CD14-positive monocyte (primary cell): ENCODE measurements at regions not wholly inside any gene's neighbourhood (a gene's known extent, or its start where the extent isn't known, plus 50 kb on each side); places are given as distances from the start of the nearest gene placed in this dataset.

Experiments
- DNase-seq, 3 donors: peaks; one replicate each; pipeline ENCODE4 v3.0.0-alpha.2; 2011 to 2022
- H2AFZ ChIP-seq: 2 replicates; pipeline ENCODE4 v1.6.0; 2012; ENCODE audit warnings: mild to moderate bottlenecking, low read depth, low read length, inconsistent platforms; ENCODE audit not compliant: insufficient read depth, poor library complexity, severe bottlenecking
- H3K27ac ChIP-seq, 2 donors: 1 replicate in 1 of 2; 2 replicates in 1 of 2; pipeline ENCODE4 v1.5.1; 2012 to 2013; ENCODE audit warnings: low read length in 2 of 2, control low read depth in 1 of 2, inconsistent platforms in 1 of 2, low read depth in 1 of 2, mild to moderate bottlenecking in 1 of 2
- H3K27me3 ChIP-seq, 2 donors: one replicate each; pipeline versions ENCODE4 v1.6.0 to v1.6.1; 2011 to 2013; ENCODE audit warnings: low read length in 2 of 2; ENCODE audit not compliant: control insufficient read depth in 2 of 2, insufficient read depth in 2 of 2
- H3K36me3 ChIP-seq, 2 donors: replicated peaks in 1 of 2; 1 replicate in 1 of 2; 2 replicates in 1 of 2; pipeline versions ENCODE4 v1.5.1 to v1.6.1; 2012 to 2013; ENCODE audit warnings: low read length in 2 of 2, control low read depth in 1 of 2, inconsistent platforms in 1 of 2, mild to moderate bottlenecking in 1 of 2; ENCODE audit not compliant: insufficient read depth in 2 of 2, control insufficient read depth in 1 of 2
- H3K4me1 ChIP-seq, 2 donors: 1 replicate in 1 of 2; 2 replicates in 1 of 2; pipeline versions ENCODE4 v1.5.1 to v1.6.1; 2012 to 2013; ENCODE audit warnings: low read length in 2 of 2, control low read depth in 1 of 2, inconsistent platforms in 1 of 2, mild to moderate bottlenecking in 1 of 2, moderate library complexity in 1 of 2; ENCODE audit not compliant: insufficient read depth in 2 of 2, control insufficient read depth in 1 of 2
- H3K4me2 ChIP-seq: replicated peaks from 2 replicates; pipeline ENCODE3; 2012; ENCODE audit warnings: low read length, moderate library complexity, mild to moderate bottlenecking; ENCODE audit not compliant: poor library complexity, severe bottlenecking; ENCODE audit errors: extremely low read depth
- H3K4me3 ChIP-seq, 3 experiments: fragments of 200-600 bp in 1 of 3; sonication (generic) in 1 of 3; replicated peaks in 1 of 3; 1 replicate in 2 of 3; 2 replicates in 1 of 3; pipeline ENCODE4 v1.5.1; 2011 to 2013; ENCODE audit warnings: low read length in 3 of 3, mild to moderate bottlenecking in 3 of 3, control low read depth in 2 of 3, low read depth in 2 of 3, inconsistent platforms in 1 of 3, moderate library complexity in 1 of 3
- H3K79me2 ChIP-seq: 2 replicates; pipeline ENCODE4 v1.6.0; 2012; ENCODE audit warnings: mild to moderate bottlenecking, control low read depth, inconsistent platforms, low read length, moderate library complexity; ENCODE audit not compliant: insufficient read depth
- H3K9ac ChIP-seq: 2 replicates; pipeline ENCODE4 v1.6.0; 2017; ENCODE audit warnings: low read length, mild to moderate bottlenecking; ENCODE audit not compliant: insufficient read depth, poor library complexity, severe bottlenecking
- H3K9me3 ChIP-seq, 2 donors: replicated peaks in 1 of 2; 1 replicate in 1 of 2; 2 replicates in 1 of 2; pipeline versions ENCODE4 v1.5.1 to v1.6.1; 2012 to 2013; ENCODE audit warnings: low read length in 2 of 2, control low read depth in 1 of 2; ENCODE audit not compliant: control insufficient read depth in 1 of 2, insufficient read depth in 1 of 2
- H4K20me1 ChIP-seq: 2 replicates; pipeline ENCODE4 v1.6.0; 2012; ENCODE audit warnings: mild to moderate bottlenecking, low read length, control low read depth, moderate library complexity; ENCODE audit not compliant: insufficient read depth
- H3K27ac Mint-ChIP-seq, 7 donors: one replicate each; pipeline ENCODE4 v1.8.0; 2020; ENCODE audit warnings: mild to moderate bottlenecking in 7 of 7, mixed read lengths in 7 of 7, moderate library complexity in 6 of 7, inconsistent platforms in 2 of 7
- H3K27me3 Mint-ChIP-seq, 3 donors: one replicate each; pipeline ENCODE4 v1.8.0; 2021 to 2022; ENCODE audit warnings: low read depth in 3 of 3, mild to moderate bottlenecking in 3 of 3, mixed read lengths in 3 of 3, moderate library complexity in 3 of 3, inconsistent platforms in 1 of 3
- H3K36me3 Mint-ChIP-seq, 2 donors: one replicate each; pipeline ENCODE4 v1.8.0; 2020; ENCODE audit warnings: mixed read lengths in 2 of 2, inconsistent platforms in 1 of 2, mild to moderate bottlenecking in 1 of 2
- H3K4me1 Mint-ChIP-seq: one replicate; pipeline ENCODE4 v1.8.0; 2020; ENCODE audit warnings: mild to moderate bottlenecking, mixed read lengths
- H3K4me3 Mint-ChIP-seq, 2 donors: one replicate each; pipeline ENCODE4 v1.8.0; 2020; ENCODE audit warnings: mild to moderate bottlenecking in 2 of 2, mixed read lengths in 2 of 2, moderate library complexity in 1 of 2
- H3K9me3 Mint-ChIP-seq, 7 donors: one replicate each; pipeline ENCODE4 v1.8.0; 2020 to 2022; ENCODE audit warnings: mixed read lengths in 7 of 7, mild to moderate bottlenecking in 6 of 7, moderate library complexity in 6 of 7, inconsistent platforms in 2 of 7
- WGBS: methylation state at CpG from one replicate; pipeline ENCODE4 v1.1.5; 2013; ENCODE audit warnings: missing lambda C conversion rate; ENCODE audit not compliant: insufficient coverage; 5-methylcytosine and 5-hydroxymethylcytosine counted together
- intact Hi-C, 2 donors: fragments of 100-400 bp; cut with micrococcal nuclease; formaldehyde crosslinking; loops; one replicate each; pipeline versions ENCODE4 v1.15.0 to v1.15.1; 2023
- TF ChIP-seq, protein P1 (sequence below): fragments of 200-600 bp; IDR thresholded peaks from one replicate; pipeline ENCODE4 v1.8.0; 2022; ENCODE audit warnings: antibody characterized with exemption, mild to moderate bottlenecking

DNA sequence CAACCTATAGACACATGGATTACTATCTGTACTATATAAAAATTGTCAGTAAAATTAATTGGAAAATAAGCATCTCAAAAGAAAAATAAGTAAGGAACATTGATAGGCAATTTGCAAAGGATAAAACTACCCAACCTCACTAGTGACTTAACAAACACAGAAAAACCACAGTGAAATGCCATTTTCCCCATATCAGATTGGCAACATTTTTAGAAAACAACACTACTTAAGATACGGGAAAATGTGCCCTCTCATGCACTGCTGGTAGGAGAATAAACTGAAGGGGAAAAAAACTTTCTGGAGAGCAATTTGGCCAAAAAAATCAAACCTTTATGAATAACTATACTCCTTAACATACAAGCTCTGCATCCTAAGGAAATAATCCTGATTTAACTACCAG is 254.0 kb downstream of the DEPDC1B start:
- TF ChIP-seq, protein P1, sequence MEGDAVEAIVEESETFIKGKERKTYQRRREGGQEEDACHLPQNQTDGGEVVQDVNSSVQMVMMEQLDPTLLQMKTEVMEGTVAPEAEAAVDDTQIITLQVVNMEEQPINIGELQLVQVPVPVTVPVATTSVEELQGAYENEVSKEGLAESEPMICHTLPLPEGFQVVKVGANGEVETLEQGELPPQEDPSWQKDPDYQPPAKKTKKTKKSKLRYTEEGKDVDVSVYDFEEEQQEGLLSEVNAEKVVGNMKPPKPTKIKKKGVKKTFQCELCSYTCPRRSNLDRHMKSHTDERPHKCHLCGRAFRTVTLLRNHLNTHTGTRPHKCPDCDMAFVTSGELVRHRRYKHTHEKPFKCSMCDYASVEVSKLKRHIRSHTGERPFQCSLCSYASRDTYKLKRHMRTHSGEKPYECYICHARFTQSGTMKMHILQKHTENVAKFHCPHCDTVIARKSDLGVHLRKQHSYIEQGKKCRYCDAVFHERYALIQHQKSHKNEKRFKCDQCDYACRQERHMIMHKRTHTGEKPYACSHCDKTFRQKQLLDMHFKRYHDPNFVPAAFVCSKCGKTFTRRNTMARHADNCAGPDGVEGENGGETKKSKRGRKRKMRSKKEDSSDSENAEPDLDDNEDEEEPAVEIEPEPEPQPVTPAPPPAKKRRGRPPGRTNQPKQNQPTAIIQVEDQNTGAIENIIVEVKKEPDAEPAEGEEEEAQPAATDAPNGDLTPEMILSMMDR = no peak

DNA sequence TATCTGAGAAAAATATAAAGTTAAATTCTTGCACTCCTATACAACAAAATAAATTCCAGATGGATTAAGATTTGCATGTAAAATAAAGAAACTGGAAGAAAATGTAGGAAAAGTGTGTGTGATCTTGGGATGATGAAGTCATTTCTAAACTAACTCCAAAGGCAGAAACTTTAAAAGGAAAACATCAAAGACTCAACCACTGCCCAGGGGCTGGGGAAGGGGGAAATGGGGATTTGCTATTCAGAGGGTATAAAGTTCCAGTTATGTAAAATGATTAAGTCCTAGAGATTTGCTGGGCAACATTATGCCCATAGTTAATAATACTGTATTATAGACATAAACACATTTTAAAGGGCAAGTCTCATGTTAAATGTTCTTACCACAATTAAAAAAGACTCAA is 254.5 kb downstream of the DEPDC1B start:
- DNase-seq = no peak
- H3K27me3 ChIP-seq = no peaks in the 10 kb centered on the region
- TF ChIP-seq, protein P1 = no peak
- H3K4me1 ChIP-seq = no peaks in the 10 kb centered on the region
- H3K79me2 ChIP-seq = no peaks in the 10 kb centered on the region
- H3K27ac ChIP-seq = no peak overlapping the region
- intact Hi-C loops = no loop called here
- no peak overlapping the region for H3K4me3 ChIP-seq
- Mint-ChIP-seq H3K4me3 (no peak overlapping the region), H3K4me1 (no peaks in the 10 kb centered on the region), H3K9me3 (peaks cover 0 to 3% (median 1%) of the 10 kb centered on the region in 7 donors), H3K36me3 (no peaks in the 10 kb centered on the region), H3K27me3 (peaks cover 0 to 3% (median 1%) of the 10 kb centered on the region in 3 donors), H3K27ac (no peak overlapping the region)
- H2AFZ ChIP-seq = no peak overlapping the region
- no peaks in the 10 kb centered on the region for H4K20me1 ChIP-seq
- no peaks in the 10 kb centered on the region for H3K9me3 ChIP-seq
- no peak overlapping the region for H3K9ac ChIP-seq
- H3K36me3 ChIP-seq = no peaks in the 10 kb centered on the region
- no peak overlapping the region for H3K4me2 ChIP-seq

More for the DNA sequence above, 254.0 kb downstream of the DEPDC1B start:
- DNase-seq = no peak
- Histone ChIP-seq H3K27ac (no peak overlapping the region), H3K4me3 (no peak overlapping the region), H3K4me1 (no peaks in the 10 kb centered on the region), H4K20me1 (no peaks in the 10 kb centered on the region), H3K36me3 (no peaks in the 10 kb centered on the region), H3K79me2 (no peaks in the 10 kb centered on the region), H3K9me3 (no peaks in the 10 kb centered on the region), H3K27me3 (no peaks in the 10 kb centered on the region), H3K9ac (no peak overlapping the region), H3K4me2 (no peak overlapping the region), H2AFZ (no peak overlapping the region)
- no peaks in the 10 kb centered on the region for H3K36me3 Mint-ChIP-seq
- intact Hi-C loops = no loop called here
- no peak overlapping the region for H3K4me3 Mint-ChIP-seq
- no peak overlapping the region for H3K27ac Mint-ChIP-seq
- no CpG with 5 or more reads among the region's 1 CpG for WGBS
- peaks cover 0 to 3% (median 1%) of the 10 kb centered on the region in 3 donors for H3K27me3 Mint-ChIP-seq
- no peaks in the 10 kb centered on the region for H3K4me1 Mint-ChIP-seq
- peaks cover 0 to 3% (median 1%) of the 10 kb centered on the region in 7 donors for H3K9me3 Mint-ChIP-seq
